Posterior vena cava (tissue), 2 donors: ENCODE measurements at regions not wholly inside any gene's neighbourhood (a gene's known extent, or its start where the extent isn't known, plus 50 kb on each side); places are given as distances from the start of the nearest gene placed in this dataset.
"Not testable (repeated sequence)": the region's sequence is repeated elsewhere in the genome, so short reads cannot be mapped to it uniquely, and the experiment has no call there.

Experiments used
- DNase-seq: peaks from one replicate; pipeline ENCODE4 v3.0.0-alpha.2; 2020; ENCODE audit warnings: low spot score
- intact Hi-C, 2 donors: fragments of 100-400 bp; cut with DNase I; formaldehyde crosslinking; loops; one replicate each; pipeline versions ENCODE4 v1.14.1 to v1.14.2; 2022 to 2023
- donor health status: DM: yes; HTN: yes; CAD: no.
- donor health status: DM: yes; HTN: yes; CAD: no.

DNA sequence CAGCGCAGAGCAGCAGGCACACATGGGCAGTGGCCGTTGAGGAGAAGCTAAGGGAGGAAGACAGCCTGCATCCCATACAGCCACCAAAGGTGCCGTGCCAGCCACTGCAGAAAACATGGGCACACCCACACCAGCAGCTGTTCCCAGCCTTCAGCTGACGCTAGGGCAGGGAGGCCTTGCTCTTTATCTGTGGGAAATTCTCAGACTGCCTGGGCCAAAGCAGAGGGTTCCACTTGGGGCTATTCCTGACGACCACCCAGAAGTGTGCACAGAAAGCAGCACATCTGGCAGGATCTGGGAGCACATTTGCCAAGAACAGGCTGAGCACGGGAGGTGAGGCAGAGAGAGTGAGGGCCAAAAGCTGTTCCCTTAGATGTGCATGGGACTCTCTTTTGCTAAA, 101.3 kb upstream of the SOX11 start:
- intact Hi-C loops = no loop called here
- no peak for DNase-seq

DNA sequence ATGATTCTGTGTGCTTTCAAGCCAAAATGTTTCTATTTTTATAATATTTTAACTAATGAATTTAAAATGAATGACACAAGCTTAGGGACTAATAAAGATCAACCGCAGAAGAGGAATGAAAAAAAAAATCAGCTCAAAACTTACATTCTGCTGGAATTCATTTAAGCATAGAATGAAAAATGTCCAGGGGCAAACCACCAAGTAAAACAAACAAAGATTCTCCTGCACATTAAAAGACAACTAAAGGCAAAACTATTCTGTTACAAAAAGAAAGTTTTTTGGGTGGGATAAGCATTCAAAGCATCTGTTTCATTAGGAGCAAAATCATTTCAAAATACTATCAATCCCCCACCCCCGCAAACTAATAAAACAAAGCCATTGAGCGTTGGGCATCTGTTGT, 99.3 kb upstream of the SOX11 start:
- intact Hi-C loops = no loop called here
- no peak for DNase-seq

- intact Hi-C loops = no loop called here
- DNase-seq = no peak
Measured at GRCh38 chr2:5594249-5594695, 97.9 kb upstream of the SOX11 start.

GRCh38 chr2:5596868-5597267, 95.3 kb upstream of the SOX11 start:
- intact Hi-C loops = no loop called here
- no peak for DNase-seq

DNA sequence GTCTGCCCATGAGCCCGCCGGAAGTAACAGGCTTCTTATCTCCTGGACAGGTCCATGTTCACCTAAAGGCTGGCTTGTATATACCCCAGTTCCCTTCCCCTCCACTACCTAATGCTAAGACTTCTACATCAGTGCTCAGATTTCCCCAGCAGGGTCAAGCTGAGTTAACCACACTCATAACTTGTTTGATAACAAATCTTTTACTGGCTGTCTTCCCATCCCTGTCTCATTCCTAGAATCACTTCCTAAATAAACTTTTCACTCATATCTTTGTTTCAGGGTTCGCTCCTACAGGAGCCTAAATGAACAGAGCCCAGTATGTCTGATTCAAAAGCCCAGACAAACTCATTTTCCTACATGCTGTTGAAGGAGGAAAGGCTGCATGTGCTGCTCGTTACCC, 94.0 kb upstream of the SOX11 start:
- intact Hi-C loops = no loop called here
- no peak for DNase-seq

DNA sequence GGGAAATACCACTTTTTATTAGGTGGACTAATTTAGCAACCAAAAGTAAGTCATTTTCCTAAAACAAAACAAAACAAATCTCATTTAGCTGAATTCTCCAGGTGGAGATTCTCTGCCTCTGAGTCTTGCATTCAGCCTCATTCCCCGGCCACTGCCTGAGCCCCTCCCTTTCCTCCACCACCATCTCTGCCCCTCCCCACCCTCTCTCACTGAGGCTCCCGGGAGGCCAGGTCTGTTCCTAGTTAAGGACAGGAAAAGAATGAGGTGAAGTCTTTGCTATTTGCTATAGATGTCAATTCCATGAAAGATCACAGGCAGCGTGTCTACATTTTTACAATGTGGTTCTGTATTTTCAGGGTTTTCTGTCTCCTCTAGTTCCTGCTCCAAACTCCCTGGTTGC, 83.0 kb upstream of the SOX11 start:
- intact Hi-C loops = no loop called here
- DNase-seq = no peak

DNA sequence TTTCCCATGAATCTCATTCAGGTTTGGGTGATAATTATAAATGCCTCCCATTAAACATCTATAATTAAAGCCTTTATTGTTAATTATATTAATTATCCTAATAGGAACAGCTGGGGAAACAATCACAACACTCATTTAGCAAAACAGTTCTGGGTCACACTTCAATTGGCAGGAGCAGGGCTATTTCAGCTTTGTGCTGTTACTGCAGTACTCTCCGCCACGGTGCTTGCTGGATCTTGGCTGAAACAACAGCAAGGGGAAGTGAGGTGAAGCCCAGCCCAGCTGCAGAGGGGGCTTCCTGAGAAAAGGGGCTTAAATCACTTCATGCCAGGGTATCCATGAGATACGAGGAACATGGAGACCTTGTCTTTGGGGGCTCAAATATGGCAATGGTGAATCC, 79.5 kb upstream of the SOX11 start:
- intact Hi-C loops = no loop called here
- DNase-seq = no peak

DNA sequence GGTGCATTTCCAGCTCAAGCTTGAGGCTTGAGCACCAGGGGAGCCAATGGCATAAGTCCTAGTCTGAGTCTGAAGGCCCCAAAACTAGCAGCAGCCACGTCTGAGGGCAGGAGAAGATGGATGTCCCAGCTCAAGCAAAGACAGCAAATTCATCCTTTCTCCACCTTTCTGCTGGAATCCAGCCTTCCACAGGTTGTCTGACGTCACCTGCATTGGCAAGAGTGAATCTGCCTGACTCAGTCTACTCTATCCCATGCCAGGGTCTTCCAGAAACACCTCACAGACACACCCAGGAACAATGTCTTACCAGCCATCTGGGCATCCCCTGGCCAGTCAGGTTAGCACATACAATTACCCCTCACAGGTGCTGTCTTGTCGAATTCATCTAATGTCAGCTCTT, 76.2 kb upstream of the SOX11 start:
- intact Hi-C loops = no loop called here
- DNase-seq = no peak

GRCh38 chr2:5617358-5617757, 74.8 kb upstream of the SOX11 start:
- DNase-seq = no peak
- intact Hi-C loops = no loop called here

DNA sequence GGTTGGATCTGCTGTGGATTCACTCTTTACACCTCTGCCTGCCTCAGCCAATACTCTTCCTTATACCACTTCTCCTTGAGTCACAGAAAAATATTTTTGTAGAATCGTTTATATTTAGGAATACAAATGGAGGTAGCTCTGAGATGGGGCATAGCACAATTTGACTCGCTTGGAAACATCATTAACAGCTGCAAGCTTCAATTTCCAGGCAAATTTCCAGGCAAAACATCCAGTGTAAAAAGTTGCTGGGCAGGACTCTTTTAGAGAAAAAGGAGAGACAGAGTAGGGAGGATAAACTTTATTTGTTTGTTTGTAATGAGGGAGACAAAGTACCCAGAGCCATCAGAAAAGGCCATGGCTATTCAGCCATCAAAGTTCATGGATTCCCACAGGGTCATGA, 74.4 kb upstream of the SOX11 start:
- DNase-seq = no peak
- intact Hi-C loops = loop anchor here in 1 of 2 donors (1.0 kb wide), 1 partner anchor 28 kb away; no protein-coding TSS in a partner anchor

DNA sequence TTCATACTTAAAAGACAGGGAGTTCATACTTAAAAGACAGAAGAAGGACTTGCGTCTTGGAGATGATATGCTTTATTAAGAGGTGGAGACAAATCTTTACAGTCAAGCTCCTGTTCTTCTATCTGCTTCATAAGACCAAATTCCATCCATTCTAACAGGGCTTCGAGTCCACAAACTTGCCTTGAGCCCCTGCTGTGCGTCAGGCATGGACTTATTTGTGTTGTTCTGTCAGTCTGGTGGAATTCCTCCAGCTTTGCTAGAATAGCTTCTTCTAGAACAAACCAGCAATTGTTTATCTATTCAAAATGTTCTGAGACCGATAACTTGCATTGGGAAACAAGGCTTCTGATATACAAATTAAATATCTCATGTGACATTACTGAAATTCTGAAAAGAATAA, 73.9 kb upstream of the SOX11 start:
- no peak for DNase-seq
- intact Hi-C loops = loop anchor here in 1 of 2 donors (1.0 kb wide), 1 partner anchor 29 kb away; no protein-coding TSS in a partner anchor

DNA sequence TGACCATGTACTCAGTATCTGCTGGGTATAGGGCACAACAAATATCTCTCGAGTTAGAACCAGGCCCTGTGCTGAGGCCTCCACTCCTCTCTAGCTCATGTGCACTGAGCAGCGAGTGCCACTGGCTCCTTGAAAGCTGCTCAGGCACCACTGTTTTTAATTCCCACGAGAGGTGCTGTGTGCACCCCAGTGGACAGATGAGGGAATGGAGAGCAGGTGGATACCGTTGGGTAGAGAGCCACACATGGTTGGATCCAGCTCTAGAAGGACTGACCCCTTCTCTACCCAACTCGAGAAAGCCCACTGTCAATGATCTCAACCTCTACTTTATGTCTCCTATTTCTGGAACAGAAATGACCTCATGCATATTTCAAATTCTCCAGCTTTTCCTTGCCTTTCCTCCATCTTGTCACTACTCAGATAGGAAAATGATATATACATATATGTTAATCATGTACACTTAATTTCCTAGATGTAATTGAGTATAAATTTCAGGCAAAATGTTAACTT, 66.6 kb upstream of the SOX11 start:
- DNase-seq, intact Hi-C loops: not testable (repeated sequence)

GRCh38 chr2:5628484-5628883, 63.7 kb upstream of the SOX11 start:
- intact Hi-C loops, DNase-seq: not testable (repeated sequence)

DNA sequence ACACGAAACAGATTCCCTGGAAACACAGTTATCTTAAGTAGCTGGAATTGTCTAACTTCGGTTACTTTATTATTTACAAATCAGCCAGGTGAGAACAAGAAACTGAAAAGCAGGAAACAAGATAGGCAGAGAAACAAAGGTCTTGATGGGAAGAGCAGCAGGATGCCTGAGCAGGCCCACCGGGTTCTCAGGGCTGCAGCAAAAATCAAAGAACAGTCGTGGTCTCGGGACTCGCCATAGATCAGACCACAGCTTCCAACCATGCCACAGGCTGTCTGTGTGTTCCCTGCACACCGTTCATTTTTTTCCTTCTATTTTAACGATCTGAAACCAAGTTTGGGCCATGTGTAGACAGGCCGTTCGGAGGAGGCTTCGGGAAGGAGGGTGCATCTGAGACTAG, 62.7 kb upstream of the SOX11 start:
- DNase-seq, intact Hi-C loops: not testable (repeated sequence)

GRCh38 chr2:5637051-5637450, 55.1 kb upstream of the SOX11 start:
- DNase-seq, intact Hi-C loops: not testable (repeated sequence)
